ENCODE measurements at regions not wholly inside any gene's neighbourhood (a gene's known extent, or its start where the extent isn't known, plus 50 kb on each side); places are given as distances from the start of the nearest gene placed in this dataset.

GRCh38 chr13:80498433-80498832 lies 157.5 kb upstream of the SPRY2 start (continued):
- TF ChIP-seq SUZ12 (IDR thresholded peaks at IDR 0.05; ENCODE audit: unreplicated experiment) (no peak), BACH1 (IDR thresholded peaks at IDR 0.05; ENCODE audit: borderline replicate concordance) (no peak), HDGF (IDR thresholded peaks at IDR 0.05) (no peak), NKRF (conservative IDR thresholded peaks at IDR 0.05) (no peak), DPF2 (IDR thresholded peaks at IDR 0.05) (no peak), SMC3 (IDR thresholded peaks at IDR 0.05; ENCODE audit: borderline replicate concordance, low read length) (no peak)

GRCh38 chr13:80497978-80498377 lies 157.1 kb upstream of the SPRY2 start:
- FAIRE-seq, result no peak
- H3K4me1 ChIP-seq (ENCODE audit: control insufficient read depth, insufficient read depth, low read length), result no peaks in the 10 kb centered on the region
- H3K79me2 ChIP-seq (ENCODE audit: control insufficient read depth, insufficient read depth, low read length), result no peaks in the 10 kb centered on the region
- ChIA-PET CTCF (interaction anchor here (0.9 to 1.5 kb wide), 3 partner anchors 10 to 50 kb away, joined by 3 to 4 read pairs (median 4); no protein-coding TSS in a partner anchor), RAD21 (ENCODE audit: unreplicated experiment) (no interaction called here), SMC1A (ENCODE audit: uncharacterized antibody, unreplicated experiment) (interaction anchor here (1.2 to 2.7 kb wide), 3 partner anchors 10 to 36 kb away, joined by 3 to 9 read pairs (median 7); no protein-coding TSS in a partner anchor), POLR2A (interaction anchor here (0.6 kb wide), 3 partner anchors 13 to 178 kb away, joined by 3 to 7 read pairs (median 3); no protein-coding TSS in a partner anchor)
- in situ Hi-C loops (cut with MboI) (no loop called here), intact Hi-C loops (cut with micrococcal nuclease; ENCODE audit: unreplicated experiment) (no loop called here)
- WGBS (ENCODE audit: insufficient coverage, insufficient replicate concordance, low lambda C conversion rate, missing lambda C conversion rate), result 16% methylated on average over 3 of the region's 3 CpGs
- H3K4me3 ChIP-seq, result no peak overlapping the region
- no peak for ATAC-seq
- no peaks in the 10 kb centered on the region for H4K20me1 ChIP-seq (ENCODE audit: control insufficient read depth, insufficient read depth)
- H3K27ac ChIP-seq (ENCODE audit: control insufficient read depth, insufficient read depth), result no peak overlapping the region
- H2AFZ ChIP-seq (ENCODE audit: control insufficient read depth, low read depth, low read length), result no peak overlapping the region
- H3K9ac ChIP-seq (ENCODE audit: control insufficient read depth, insufficient read depth, low read length), result no peak overlapping the region
- no peak for DNase-seq (ENCODE audit: low read depth, low spot score)
- no TSS peak for BruUV-seq (replicated peaks)
- H3K36me3 ChIP-seq (ENCODE audit: control insufficient read depth in 2 of 2, insufficient read depth in 2 of 2, low read length in 1 of 2), result no peaks in the 10 kb centered on the region
- no peaks in the 10 kb centered on the region for H3K9me3 ChIP-seq (replicated peaks; ENCODE audit: control insufficient read depth, insufficient read depth, low read length)
- H3K4me2 ChIP-seq (ENCODE audit: control insufficient read depth, insufficient read depth), result no peak overlapping the region
- no peaks in the 10 kb centered on the region for H3K27me3 ChIP-seq (replicated peaks in 1 of 2; ENCODE audit: control insufficient read depth in 2 of 2, insufficient read depth in 2 of 2, low read length in 1 of 2)
- no peak for TF ChIP-seq POU2F2 (IDR thresholded peaks at IDR 0.05; ENCODE audit: borderline replicate concordance, low read depth, low read length)
- TF ChIP-seq PAX5 (IDR thresholded peaks at IDR 0.05; ENCODE audit: borderline replicate concordance, low read depth, low read length), result no peak
- no peak for TF ChIP-seq EP300 (IDR thresholded peaks at IDR 0.05; ENCODE audit: borderline replicate concordance in 1 of 2, control insufficient read depth in 1 of 2, low read depth in 2 of 2, low read length in 2 of 2)
- TF ChIP-seq GATAD2B (conservative IDR thresholded peaks at IDR 0.05; ENCODE audit: low read depth), result no peak
- no peak for TF ChIP-seq CEBPB (IDR thresholded peaks at IDR 0.05; ENCODE audit: borderline replicate concordance in 1 of 2, low read depth in 2 of 2, low read length in 2 of 2)
- no peak for TF ChIP-seq HDAC2 (IDR thresholded peaks at IDR 0.05)
- no peak for TF ChIP-seq NRF1 (conservative IDR thresholded peaks at IDR 0.05; ENCODE audit: low read depth, low read length)
- TF ChIP-seq CTCF (IDR thresholded peaks at IDR 0.05 in 2 of 3, conservative IDR thresholded peaks at IDR 0.05 in 1 of 3; ENCODE audit: control insufficient read depth in 2 of 3, extremely low read depth in 1 of 3, insufficient read depth in 1 of 3, low read depth in 3 of 3, low read length in 3 of 3), result no peak
- TF ChIP-seq RB1 (IDR thresholded peaks at IDR 0.05; ENCODE audit: borderline replicate concordance), result no peak
- no peak for TF ChIP-seq TCF12 (IDR thresholded peaks at IDR 0.05; ENCODE audit: low read depth, low read length)
- no peak for TF ChIP-seq SIX5 (IDR thresholded peaks at IDR 0.05; ENCODE audit: low read depth, low read length, severe bottlenecking)
- no peak for TF ChIP-seq ATF7 (IDR thresholded peaks at IDR 0.05; ENCODE audit: low read depth)
- no peak for TF ChIP-seq PBX3 (IDR thresholded peaks at IDR 0.05; ENCODE audit: insufficient replicate concordance, low read depth, low read length)
- TF ChIP-seq PAX8 (IDR thresholded peaks at IDR 0.05), result no peak

All from GM12878 (cell line).